Common myeloid progenitor, CD34-positive (primary cell): ENCODE measurements at regions not wholly inside any gene's neighbourhood (a gene's known extent, or its start where the extent isn't known, plus 50 kb on each side); places are given as distances from the start of the nearest gene placed in this dataset.

Experiments used
- CTCF ChIA-PET: fragments of 350-600 bp; sonication (Branson Sonifier 250); formaldehyde crosslinking; loops from one replicate; lab custom pipeline; 2021; ENCODE audit warnings: antibody characterized with exemption; lab: Charles Lee
- POLR2A ChIA-PET: fragments of 350-600 bp; sonication (Branson Sonifier 250); formaldehyde crosslinking; loops from one replicate; lab custom pipeline; 2021; ENCODE audit warnings: antibody characterized with exemption; lab: Charles Lee
- DNase-seq, 3 donors: peaks; one replicate each; pipeline versions ENCODE4 v3.0.0 to v3.0.0-alpha.2; 2013
- H3K27ac ChIP-seq, 2 experiments: 1 replicate in 1 of 2; 2 replicates in 1 of 2; pipeline ENCODE4 v1.7.0; 2013; ENCODE audit warnings: inconsistent platforms in 2 of 2, low read length in 2 of 2, mild to moderate bottlenecking in 2 of 2, low read depth in 1 of 2, moderate library complexity in 1 of 2; ENCODE audit not compliant: severe bottlenecking in 2 of 2, insufficient read depth in 1 of 2, poor library complexity in 1 of 2
- H3K27me3 ChIP-seq, 5 experiments: replicated peaks in 2 of 5; 1 replicate in 3 of 5; 2 replicates in 2 of 5; pipeline versions ENCODE4 v1.6.1 to v1.7.0; 2013; ENCODE audit warnings: low read length in 4 of 5, mild to moderate bottlenecking in 2 of 5, moderate library complexity in 2 of 5, inconsistent platforms in 1 of 5; ENCODE audit not compliant: insufficient read depth in 5 of 5, control insufficient read depth in 4 of 5
- H3K36me3 ChIP-seq, 4 experiments: 1 replicate in 2 of 4; 2 replicates in 2 of 4; pipeline versions ENCODE4 v1.6.1 to v1.7.0; 2013; ENCODE audit warnings: low read length in 3 of 4, control low read depth in 1 of 4, mild to moderate bottlenecking in 1 of 4; ENCODE audit not compliant: control insufficient read depth in 4 of 4, insufficient read depth in 4 of 4
- H3K4me1 ChIP-seq, 4 experiments: 1 replicate in 3 of 4; 2 replicates in 1 of 4; pipeline versions ENCODE4 v1.6.1 to v1.7.1; 2013; ENCODE audit warnings: low read length in 3 of 4, mild to moderate bottlenecking in 3 of 4, control low read depth in 1 of 4, inconsistent platforms in 1 of 4, moderate library complexity in 1 of 4; ENCODE audit not compliant: control insufficient read depth in 4 of 4, insufficient read depth in 4 of 4; ENCODE audit errors: control extremely low read depth in 1 of 4
- H3K4me3 ChIP-seq, 7 experiments: 1 replicate in 4 of 7; 2 replicates in 3 of 7; pipeline versions ENCODE4 v1.5.1 to v1.7.0; 2013; ENCODE audit warnings: mild to moderate bottlenecking in 7 of 7, low read length in 6 of 7, moderate library complexity in 6 of 7, inconsistent platforms in 2 of 7, low read depth in 2 of 7, control low read depth in 1 of 7; ENCODE audit not compliant: insufficient read depth in 4 of 7, control insufficient read depth in 1 of 7; ENCODE audit errors: extremely low read depth in 1 of 7
- H3K9me3 ChIP-seq, 5 experiments: 1 replicate in 4 of 5; 2 replicates in 1 of 5; pipeline versions ENCODE4 v1.6.1 to v1.7.1; 2013; ENCODE audit warnings: low read length in 4 of 5, mild to moderate bottlenecking in 2 of 5, inconsistent platforms in 1 of 5, low read depth in 1 of 5, moderate library complexity in 1 of 5; ENCODE audit not compliant: control insufficient read depth in 4 of 5, insufficient read depth in 2 of 5; ENCODE audit errors: control extremely low read depth in 1 of 5
- WGBS: methylation state at CpG from one replicate; pipeline ENCODE4 v1.1.5; 2013; ENCODE audit not compliant: insufficient coverage; 5-methylcytosine and 5-hydroxymethylcytosine counted together

GRCh38 chr1:162914601-162915000 is 53.6 kb upstream of the CCDC190 start:
- H3K4me3 ChIP-seq = no peak overlapping the region
- H3K36me3 ChIP-seq = no peaks in the 10 kb centered on the region
- no peak for DNase-seq
- H3K4me1 ChIP-seq = no peaks in the 10 kb centered on the region
- ChIA-PET POLR2A (no interaction called here), CTCF (interaction anchor here (1.5 kb wide), 1 partner anchor 13 kb away, joined by 3 read pairs; no protein-coding TSS in a partner anchor)
- peaks cover 0 to 2% (median 0%) of the 10 kb centered on the region in 5 experiments for H3K27me3 ChIP-seq
- no peak overlapping the region for H3K27ac ChIP-seq
- H3K9me3 ChIP-seq = peaks cover 0 to 10% (median 6%) of the 10 kb centered on the region in 5 experiments

DNA sequence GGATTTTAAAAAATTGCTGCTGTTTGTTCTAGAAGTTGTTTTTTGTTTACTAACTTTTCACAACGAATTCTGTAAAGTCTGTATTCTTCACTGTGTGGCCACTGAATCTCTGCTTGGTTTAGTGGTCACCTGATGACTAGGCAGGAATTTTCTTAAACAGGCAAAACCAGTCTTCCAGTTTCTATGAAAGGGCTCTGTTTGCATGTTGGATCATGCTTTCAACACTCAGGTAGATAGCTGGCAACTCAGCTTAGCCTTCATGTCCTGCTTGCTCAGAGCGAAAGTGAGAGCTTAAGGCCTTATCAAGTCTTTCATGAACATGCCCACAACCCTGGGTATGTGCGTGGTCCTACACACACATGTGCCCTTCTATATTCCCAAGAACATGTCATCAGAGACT is 52.4 kb upstream of the CCDC190 start:
- ChIA-PET CTCF (no interaction called here), POLR2A (no interaction called here)
- no peak for DNase-seq
- H3K27me3 ChIP-seq = no peaks in the 10 kb centered on the region
- H3K9me3 ChIP-seq = peaks cover 0 to 10% (median 6%) of the 10 kb centered on the region in 5 experiments
- no peaks in the 10 kb centered on the region for H3K4me1 ChIP-seq
- WGBS = 93% methylated on average over 3 of the region's 3 CpGs
- no peak overlapping the region for H3K4me3 ChIP-seq
- H3K36me3 ChIP-seq = no peaks in the 10 kb centered on the region
- H3K27ac ChIP-seq = no peak overlapping the region

DNA sequence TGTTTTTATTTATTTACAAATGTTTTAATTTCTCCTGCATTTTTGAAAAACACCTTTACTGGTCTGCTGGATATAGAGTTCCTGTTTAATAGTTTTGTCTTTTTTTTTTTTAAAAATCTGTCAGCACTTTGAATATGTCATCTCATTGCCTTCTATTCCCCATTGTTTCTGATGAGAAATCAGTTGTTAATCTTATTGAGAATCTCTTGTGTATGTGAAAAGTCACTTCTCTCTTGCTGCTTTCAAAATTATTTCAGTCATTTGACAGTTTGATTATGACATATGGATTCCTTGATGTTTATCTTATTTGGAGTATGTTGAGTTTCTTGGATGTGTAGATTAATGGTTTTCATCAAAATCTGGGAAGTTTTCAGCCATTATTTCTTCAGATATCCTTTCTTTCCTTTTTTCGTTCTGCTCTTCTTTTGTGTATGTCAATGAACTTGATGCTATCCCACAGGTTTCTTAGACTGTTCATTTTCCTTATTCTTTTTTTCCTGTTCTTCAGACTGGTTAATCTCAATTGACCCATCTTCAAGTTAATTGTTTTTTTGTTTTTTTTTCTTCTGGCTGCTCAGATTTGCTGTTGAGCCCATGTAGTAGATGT is 51.2 kb upstream of the CCDC190 start:
- Histone ChIP-seq H3K36me3 (no peaks in the 10 kb centered on the region), H3K27ac (no peak overlapping the region), H3K27me3 (no peaks in the 10 kb centered on the region), H3K4me3 (no peak overlapping the region), H3K9me3 (peaks cover 0 to 10% (median 6%) of the 10 kb centered on the region in 5 experiments), H3K4me1 (no peaks in the 10 kb centered on the region)
- no peak for DNase-seq
- WGBS = 100% methylated on average over 1 of the region's 1 CpG
- POLR2A ChIA-PET = no interaction called here
- CTCF ChIA-PET = no interaction called here
